ENCODE measurements at regions not wholly inside any gene's neighbourhood (a gene's known extent, or its start where the extent isn't known, plus 50 kb on each side); places are given as distances from the start of the nearest gene placed in this dataset.

DNA sequence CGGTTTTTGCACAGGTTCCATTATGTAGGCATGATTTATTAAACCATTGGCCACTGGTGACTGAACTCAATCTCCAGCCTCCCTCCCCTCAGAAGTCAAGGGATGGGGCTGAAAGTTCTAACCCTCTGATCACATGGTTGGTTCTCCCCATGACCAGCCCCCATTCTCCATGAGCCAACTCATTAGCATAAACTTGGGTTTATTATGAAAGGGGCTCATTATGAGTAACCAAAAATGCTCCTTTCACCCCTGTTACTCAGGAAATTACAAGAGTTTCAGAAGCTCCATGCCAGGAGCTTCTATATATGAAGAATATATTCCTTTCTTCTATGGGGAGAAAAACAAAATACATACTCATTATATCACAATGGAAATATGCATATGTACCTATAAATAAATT lies 555.3 kb downstream of the HS3ST4 start:
- DNase-seq (ENCODE audit: insufficient read length, low spot score), result no peak
- no peak for FAIRE-seq
- TF ChIP-seq, protein P1, sequence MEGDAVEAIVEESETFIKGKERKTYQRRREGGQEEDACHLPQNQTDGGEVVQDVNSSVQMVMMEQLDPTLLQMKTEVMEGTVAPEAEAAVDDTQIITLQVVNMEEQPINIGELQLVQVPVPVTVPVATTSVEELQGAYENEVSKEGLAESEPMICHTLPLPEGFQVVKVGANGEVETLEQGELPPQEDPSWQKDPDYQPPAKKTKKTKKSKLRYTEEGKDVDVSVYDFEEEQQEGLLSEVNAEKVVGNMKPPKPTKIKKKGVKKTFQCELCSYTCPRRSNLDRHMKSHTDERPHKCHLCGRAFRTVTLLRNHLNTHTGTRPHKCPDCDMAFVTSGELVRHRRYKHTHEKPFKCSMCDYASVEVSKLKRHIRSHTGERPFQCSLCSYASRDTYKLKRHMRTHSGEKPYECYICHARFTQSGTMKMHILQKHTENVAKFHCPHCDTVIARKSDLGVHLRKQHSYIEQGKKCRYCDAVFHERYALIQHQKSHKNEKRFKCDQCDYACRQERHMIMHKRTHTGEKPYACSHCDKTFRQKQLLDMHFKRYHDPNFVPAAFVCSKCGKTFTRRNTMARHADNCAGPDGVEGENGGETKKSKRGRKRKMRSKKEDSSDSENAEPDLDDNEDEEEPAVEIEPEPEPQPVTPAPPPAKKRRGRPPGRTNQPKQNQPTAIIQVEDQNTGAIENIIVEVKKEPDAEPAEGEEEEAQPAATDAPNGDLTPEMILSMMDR (IDR thresholded peaks at IDR 0.05; ENCODE audit: insufficient read depth, missing control alignments), result no peak

DNA sequence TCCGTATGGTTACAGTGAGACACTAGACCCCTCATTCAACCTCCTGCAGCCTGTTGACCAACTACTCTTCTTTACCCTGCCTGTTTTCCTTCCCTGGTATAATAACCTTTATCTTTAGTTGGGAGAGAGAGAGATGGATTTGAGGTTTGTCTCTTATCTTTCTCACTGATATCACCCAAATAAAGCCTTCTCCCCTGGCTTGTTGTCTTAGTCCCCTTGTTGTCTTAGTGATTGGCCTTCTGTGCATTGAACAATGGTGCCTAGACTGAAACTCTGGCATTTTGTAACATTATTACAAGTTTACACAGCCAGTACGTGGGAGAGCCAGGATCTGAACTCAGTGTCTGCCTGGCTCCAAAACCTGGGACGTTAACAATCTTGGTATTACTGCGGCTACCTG lies 560.8 kb downstream of the HS3ST4 start:
- DNase-seq (ENCODE audit: insufficient read length, low spot score) (no peak), FAIRE-seq (no peak)
- TF ChIP-seq, protein P1 (IDR thresholded peaks at IDR 0.05; ENCODE audit: insufficient read depth, missing control alignments), result no peak

DNA sequence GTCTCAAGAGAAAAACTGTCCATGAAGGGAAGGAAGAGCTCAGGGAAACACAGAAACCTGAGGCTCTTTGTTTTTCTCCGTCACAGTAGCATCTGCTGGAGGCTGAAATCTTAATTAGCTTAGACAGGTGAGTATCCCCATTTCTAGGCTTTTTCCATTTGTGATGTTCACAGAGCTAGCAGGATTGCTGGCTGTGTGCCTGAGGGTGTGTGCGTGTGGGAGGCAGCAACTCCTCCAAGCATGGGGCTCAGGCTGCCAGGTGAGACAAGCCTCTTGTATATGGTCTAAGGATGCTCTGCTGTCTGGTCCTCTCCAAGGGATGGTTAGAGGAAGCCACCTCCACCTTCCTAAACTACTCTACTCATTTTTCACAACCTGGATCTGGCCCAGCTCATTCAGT lies 569.9 kb downstream of the HS3ST4 start:
- DNase-seq (ENCODE audit: insufficient read length, low spot score), result no peak
- TF ChIP-seq, protein P1 (IDR thresholded peaks at IDR 0.05; ENCODE audit: insufficient read depth, missing control alignments), result no peak
- FAIRE-seq, result no peak

DNA sequence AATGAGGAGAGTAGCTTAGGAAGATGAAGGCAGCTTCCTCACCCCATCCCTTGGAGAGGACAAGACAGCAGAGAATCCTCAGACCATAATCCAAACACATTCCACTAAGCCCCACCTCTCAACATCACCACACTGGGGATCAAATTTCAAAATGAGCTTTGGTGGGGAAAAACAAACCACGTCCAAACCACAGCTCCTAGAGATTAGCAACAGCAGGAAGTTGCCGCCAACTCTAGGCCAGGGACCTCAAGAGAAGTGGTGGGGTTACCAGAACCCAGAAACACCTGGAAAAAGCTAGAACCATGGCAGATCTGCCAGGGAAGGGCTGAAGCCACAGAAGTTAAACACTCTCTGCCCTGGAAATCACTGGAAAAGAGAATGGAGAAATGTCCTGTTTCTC lies 571.6 kb downstream of the HS3ST4 start:
- TF ChIP-seq, protein P1 (IDR thresholded peaks at IDR 0.05; ENCODE audit: insufficient read depth, missing control alignments), result no peak
- no peak for FAIRE-seq
- DNase-seq (ENCODE audit: insufficient read length, low spot score), result no peak

DNA sequence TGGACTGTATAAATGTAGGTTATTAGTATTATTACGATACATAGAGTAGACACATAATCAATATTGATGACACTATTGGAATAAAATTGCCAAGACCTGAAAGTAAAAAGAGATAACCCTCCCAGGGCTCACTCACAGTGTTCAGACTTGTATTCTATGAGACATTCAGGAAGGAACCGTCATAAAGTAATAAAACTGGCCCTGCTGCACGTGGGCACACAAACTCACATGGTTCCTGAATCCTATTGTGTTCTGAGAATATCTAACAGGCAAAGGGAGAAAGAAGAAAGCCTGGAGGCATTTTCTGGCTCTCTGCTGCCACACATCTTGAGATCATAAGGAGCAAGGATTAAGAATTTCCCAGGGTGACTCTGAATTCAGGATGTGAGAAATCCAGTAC lies 575.9 kb downstream of the HS3ST4 start:
- TF ChIP-seq, protein P1 (IDR thresholded peaks at IDR 0.05; ENCODE audit: insufficient read depth, missing control alignments), result no peak
- no peak for FAIRE-seq
- no peak for DNase-seq (ENCODE audit: insufficient read length, low spot score)

DNA sequence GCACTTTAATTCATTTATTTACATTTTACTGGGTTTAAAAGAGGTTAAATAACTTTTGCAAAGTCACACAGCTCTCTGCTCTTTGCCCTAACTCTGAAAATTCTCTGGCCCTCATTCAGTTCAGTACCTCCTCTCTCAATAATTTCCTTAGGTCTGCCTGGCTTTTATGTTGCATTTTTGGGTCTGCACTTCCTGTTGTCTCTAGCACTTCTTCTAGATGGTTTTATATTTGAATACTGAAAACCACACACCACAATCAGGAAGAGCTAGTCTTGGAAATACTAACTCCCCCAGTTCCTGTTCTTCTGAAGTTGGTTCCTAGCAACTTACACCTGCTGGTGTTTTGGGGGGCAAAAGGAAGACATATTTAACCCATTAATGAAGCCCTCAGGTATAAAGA lies 577.9 kb downstream of the HS3ST4 start:
- DNase-seq (ENCODE audit: insufficient read length, low spot score) (no peak), FAIRE-seq (no peak)
- TF ChIP-seq, protein P1 (IDR thresholded peaks at IDR 0.05; ENCODE audit: insufficient read depth, missing control alignments), result no peak

DNA sequence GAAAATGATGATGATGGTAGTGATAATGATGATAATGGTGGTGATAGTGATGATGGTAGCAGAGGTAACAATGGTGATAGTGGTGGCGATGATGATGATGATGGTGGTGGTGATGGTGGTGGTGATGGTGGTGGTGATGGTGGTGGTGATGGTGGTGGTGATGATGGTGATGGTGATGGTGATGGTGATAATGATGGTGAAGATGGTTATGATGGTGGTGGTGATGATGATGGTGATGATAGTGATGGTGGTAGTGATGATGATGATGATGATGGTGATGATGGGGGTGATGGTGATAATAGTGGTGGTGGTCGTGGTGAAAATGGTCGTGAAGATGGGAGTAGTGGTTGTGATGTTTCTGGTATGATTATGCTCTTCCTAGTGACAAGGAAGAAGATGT lies 581.8 kb downstream of the HS3ST4 start:
- TF ChIP-seq, protein P1 (IDR thresholded peaks at IDR 0.05; ENCODE audit: insufficient read depth, missing control alignments), result no peak
- no peak for FAIRE-seq
- no peak for DNase-seq (ENCODE audit: insufficient read length, low spot score)

All from D721Med (cell line).